Cortex of kidney (tissue), 1 donor: ENCODE measurements at regions not wholly inside any gene's neighbourhood (a gene's known extent, or its start where the extent isn't known, plus 50 kb on each side); places are given as distances from the start of the nearest gene placed in this dataset.
"Not testable (repeated sequence)": the region's sequence is repeated elsewhere in the genome, so short reads cannot be mapped to it uniquely, and the experiment has no call there.

Experiments used
- DNase-seq: peaks from one replicate; lab custom pipeline; 2025; lab: John Stamatoyannopoulos, UW

DNA sequence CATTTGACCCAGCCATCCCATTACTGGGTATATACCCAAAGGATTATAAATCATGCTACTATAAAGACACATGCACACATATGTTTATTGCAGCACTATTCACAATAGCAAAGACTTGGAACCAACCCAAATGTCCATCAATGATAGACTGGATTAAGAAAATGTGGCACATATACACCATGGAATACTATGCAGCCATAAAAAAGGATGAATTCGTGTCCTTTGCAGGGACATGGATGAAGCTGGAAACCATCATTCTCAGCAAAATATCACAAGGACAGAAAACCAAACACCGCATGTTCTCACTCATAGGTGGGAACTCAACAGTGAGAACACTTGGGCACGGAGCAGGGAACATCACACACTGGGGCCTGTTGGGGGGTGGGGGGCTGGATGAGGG lies 290.0 kb upstream of the HNRNPA3 start:
- DNase-seq = not testable (repeated sequence)

DNA sequence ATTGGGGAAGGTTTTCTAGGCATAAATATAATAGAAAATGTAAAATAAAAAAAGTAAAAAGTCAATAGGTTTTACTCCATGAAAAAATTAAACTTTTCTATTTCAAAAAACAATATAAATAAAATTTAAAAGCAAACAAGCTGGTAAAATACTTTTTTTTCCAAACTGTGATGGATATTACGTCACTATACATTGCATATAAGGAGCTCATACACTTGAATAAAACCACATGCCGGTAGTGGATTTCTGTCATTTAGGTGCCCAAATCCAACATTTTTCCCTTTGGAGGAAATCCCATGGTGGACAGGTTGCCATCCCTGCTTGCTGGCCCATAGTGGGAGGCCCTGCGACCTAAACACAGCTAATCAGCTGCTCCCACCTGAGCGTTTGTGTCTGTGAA lies 289.4 kb upstream of the HNRNPA3 start:
- DNase-seq = no peak

DNA sequence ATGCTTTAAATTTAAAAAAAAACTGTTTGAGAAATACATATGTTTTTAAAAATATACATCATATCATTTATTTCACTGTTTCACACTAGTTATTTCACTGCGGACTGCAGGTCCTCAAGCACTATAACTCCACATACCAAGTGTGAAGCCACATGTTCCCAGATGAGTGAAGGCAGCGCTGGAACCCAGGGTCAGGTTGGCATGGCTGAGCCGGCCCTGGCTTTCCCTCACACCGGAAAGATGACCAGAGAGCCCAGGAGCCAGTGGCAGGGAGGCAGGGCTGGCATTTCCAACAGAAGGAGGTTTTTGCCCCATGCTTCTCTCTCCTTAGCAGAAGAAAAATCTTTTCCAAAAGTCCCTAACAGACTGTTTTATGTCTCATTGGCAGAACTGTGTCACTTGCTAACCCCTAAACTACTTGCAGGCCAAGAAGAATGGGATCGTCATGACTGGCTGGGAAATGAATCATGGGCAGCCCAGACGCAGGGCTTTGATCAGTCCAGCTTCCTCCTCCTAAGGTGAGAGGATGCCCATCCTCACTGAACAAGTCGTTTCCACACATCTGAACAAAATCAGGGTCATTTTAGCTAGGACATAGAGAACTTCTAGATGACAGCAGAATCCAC lies 287.6 kb upstream of the HNRNPA3 start:
- DNase-seq = no peak

DNA sequence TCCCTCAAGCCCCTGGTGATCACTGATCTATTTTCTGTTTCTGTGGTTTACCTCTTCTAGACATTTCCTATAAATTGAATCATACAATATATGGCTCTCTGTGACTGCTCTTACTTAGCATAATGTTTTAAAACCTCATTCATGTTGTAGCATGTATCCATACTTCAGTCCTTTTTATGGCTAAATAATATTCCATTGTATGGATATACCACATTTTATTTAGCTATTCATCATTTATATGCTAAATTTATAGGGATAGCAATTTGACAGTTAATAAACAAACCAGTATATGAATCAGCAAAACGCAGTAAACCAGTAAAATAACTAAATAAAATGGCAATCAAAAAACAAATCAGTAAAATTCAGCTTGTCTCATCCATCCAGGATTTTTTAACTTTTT lies 286.1 kb upstream of the HNRNPA3 start:
- DNase-seq = no peak

DNA sequence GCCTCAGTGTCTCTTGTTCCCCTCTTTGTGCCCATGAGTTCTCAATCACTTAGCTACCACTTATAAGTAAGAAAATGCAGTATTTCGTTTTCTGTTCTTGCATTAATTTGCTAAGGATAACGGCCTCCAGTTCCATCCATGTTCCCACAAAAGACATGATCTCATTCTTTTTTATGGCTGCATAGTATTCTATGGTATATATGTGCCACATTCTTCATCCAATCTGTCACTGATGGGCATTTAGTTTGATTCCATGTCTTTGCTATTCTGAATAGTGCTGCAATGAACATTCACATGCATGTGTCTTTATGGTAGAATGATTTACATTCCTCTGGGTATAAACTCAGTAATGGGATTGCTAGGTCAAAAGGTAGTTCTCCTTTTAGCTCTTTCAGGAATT lies 283.2 kb upstream of the HNRNPA3 start:
- DNase-seq = not testable (repeated sequence)

DNA sequence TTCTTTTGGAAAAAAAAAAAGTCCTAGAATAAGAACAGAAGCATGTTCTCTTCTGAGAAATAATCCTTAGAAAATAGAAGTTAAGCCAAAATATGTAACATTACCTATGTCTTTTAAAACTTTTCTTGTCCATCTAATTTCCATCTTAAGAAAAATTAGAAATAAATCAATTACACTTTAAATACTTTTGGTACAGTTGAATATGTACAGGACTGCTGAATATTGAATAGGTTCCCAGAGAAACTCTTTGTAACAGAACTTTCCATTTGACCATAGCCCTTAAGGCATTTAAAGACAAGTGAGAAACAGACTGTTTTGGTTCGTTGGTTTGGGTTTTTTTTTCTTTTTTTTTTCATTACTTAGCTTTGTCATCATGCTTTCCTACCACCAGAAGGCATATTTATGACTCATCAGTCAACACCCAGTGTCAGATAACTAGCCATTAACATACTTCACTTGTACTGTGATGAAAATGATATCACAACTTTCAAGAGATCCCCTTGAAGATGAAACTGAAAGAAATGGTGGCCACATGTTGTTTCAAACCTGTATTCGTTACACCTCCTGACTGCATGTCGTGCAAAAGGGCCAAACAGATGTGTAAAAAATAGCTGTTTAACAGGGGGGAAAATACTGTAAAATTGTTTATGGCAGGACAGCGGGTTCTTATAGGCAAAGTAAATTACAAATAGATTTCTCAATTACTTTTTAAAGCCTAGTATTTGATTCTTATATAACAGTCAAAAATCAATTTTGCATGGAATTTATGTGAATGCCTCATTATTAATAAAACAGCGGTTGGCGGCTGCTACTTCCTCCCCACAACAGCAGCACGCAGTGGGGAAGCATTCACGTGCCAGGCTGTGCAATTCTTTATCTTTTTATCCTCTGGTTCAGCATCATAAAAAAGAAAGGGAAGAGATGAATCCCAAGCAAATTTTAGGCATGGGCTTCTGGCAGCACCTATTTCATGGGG lies 280.7 kb upstream of the HNRNPA3 start:
- DNase-seq = no peak

DNA sequence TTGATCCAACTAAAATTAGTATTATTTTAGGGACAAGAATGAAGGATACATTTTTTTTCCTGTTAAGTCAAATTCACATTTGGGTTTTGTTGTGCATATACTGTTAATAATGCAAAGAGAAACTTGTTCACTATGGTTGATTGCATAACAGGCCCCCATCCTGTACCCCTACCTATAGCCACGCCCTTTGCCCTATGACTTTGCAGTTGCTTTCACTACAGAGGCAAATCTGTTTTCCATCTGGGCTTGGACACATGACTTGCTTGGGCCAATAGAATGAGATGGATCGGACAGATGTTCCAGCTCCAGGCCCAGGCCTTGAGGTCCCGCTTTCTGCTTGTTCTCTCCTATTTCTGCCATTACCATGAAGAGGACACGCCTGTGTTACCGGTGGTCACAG lies 278.5 kb upstream of the HNRNPA3 start:
- no peak for DNase-seq

DNA sequence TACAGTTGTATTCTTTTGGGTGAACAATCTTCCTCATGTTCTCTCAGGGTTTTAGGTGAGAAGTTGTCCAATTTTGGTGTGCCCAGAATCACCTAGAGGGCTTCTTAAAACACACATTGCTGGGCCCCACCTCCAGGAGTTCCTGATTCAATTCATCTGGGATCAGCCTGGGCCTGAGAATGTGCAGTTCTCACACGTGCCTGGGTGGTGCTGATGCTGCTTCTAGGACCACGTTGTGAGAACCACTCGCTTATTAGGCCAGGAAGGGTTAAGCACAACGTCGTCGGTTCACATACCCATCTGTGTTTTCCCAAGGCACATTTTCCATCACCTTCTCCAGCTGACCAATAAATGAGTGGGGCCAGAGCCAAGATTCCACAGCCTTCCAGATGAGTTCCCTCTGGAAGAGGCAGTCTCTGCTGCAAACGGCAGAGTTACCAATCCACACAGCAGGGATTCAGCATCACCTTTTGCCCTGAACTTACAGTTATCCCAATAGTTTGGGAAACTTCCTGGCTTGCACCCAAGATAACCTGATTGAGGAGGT lies 277.7 kb upstream of the HNRNPA3 start:
- no peak for DNase-seq

DNA sequence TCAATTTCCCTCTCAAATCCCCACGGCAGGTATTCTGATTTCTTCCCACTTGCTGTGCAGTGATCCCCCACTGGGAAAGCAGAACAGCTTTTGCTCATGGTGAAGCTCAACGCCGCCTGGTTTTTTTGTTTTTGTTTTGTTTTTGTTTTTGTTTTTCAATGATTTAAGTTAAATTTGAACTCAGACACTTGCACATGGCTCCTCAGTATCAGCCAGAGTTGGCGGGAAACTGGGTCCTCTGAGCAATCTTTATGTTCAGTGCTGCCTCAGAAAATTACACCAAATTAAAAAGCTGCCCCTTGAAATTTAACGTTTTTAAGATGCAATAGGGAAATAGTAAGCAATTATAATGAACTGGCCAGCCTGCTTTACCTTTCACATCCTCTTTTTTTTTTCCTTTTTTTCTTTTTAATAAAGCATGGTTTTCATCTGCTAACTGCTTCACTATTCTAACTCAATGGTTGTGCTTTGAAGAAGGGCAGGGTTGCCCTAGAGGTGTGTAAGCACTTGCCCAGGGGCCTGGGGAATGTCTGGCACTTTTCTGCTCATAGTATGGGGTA lies 277.0 kb upstream of the HNRNPA3 start:
- DNase-seq = no peak

DNA sequence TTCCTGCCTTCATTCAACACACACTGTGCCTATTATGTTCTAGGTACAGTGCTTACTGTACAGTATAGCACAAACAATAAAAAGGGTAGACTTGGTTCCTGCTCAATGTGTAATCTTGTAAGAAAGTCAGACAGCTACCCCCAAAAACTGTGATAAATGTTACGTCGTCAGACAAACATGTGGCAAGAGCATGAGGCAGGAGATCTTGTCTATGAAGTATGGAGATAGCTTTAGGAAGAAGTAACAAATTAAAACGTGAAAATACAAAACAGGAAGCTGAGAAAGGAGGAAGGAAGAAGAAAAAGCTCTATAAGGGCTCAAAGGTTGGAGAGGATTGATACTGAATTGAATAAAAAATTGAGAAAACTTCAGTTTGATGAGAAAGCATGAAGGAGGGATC lies 276.2 kb upstream of the HNRNPA3 start:
- DNase-seq = no peak

DNA sequence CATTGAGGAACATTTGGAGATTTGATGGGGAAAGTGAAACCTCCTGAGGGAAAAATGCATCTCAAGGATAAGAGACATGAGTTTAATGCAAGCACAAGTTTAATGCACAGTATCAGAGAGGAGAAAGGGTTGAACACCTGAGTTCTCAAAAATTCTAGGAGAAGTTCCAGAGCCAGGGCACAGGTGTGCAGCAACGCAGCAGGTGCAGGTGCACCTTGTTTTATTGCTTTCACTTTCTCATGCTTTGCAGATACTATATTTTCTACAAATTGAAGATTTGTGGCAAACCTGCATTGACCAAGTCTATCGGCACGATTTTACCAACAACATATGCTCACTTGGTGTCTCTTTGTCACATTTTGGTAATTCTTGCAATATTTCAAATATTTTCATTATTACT lies 267.6 kb upstream of the HNRNPA3 start:
- DNase-seq = no peak

DNA sequence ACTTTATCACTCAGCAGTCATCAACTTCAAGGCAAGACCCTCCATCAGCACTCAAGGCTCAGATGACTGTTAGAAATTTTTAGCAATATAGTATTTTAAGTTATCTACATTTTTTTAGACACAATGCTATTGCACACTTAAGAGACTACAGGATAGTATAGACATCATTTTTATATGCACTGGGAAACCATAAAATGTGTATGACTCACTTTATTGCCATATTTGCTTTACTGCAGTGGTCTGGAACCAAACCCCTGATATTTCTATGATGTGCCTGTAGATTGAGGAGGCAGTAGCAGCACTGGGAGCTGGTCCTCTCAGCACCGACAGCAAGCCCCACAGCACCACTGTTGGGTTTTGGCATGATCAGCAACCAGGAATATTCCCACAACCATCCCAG lies 264.8 kb upstream of the HNRNPA3 start:
- DNase-seq = no peak

DNA sequence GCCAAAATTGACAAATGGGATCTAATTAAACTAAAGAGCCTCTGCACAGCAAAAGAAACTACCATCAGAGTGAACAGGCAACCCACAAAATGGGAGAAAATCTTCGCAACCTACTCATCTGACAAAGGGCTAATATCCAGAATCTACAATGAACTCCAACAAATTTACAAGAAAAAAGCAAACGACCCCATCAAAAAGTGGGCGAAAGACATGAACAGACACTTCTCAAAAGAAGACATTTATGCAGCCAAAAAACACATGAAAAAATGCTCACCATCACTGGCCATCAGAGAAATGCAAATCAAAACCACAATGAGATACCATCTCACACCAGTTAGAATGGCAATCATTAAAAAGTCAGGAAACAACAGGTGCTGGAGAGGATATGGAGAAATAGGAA lies 261.4 kb upstream of the HNRNPA3 start:
- not testable (repeated sequence) for DNase-seq

DNA sequence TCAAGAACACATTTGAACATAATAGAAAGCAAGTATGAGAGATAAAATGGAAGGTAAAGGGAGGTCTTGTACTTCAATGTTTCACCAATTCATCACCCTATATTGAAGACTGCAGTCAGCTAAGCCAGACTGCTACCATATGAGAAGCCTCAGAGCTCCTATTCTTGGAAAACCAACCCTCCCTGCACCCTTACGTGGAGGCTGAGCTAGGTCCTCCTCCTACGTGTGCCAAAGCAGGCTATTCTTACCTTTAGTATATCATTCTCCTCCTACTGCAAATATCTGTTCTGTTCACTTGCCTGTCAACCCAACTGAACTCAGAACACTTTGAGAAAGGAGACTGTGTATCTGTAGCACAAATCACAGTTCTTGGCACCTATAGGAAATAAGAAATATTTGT lies 255.8 kb upstream of the HNRNPA3 start:
- no peak for DNase-seq

DNA sequence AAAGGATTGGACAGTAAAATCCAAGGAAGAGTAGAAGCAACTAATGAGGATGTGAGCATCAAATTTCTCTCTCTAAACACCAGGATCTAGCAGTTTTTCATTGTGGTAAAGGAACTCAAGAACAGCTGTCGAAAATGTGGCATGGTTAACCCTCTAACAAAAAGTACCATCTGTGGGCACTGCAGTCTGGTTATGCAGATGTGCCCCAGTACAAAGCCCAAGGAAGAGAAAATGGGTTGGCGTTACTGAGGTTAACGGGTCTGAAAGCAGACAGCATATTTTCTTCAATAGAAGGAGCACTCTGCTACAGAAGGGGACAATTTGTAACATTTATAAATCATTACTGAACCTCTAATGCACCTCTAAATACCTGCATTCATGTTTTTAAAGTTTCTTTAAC lies 253.0 kb upstream of the HNRNPA3 start:
- DNase-seq = no peak

DNA sequence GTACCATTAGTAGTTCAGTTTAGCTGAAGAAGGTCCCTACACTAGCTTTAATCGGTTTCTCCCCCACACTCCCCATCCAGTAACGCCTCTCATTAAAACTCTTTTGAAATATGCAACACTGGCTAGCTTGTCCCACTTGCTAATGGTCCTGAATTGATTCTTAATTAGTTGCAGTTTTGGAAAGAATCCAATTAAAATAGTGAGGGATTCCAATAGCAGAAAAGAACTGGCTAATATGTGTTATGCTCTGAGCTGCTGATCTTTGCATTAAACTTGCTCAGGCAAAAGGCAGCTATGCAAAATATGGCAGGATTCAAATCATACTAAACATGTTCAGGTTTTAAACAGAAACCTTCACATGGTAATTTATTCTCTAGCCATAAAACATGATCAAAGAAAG lies 252.5 kb upstream of the HNRNPA3 start:
- no peak for DNase-seq

DNA sequence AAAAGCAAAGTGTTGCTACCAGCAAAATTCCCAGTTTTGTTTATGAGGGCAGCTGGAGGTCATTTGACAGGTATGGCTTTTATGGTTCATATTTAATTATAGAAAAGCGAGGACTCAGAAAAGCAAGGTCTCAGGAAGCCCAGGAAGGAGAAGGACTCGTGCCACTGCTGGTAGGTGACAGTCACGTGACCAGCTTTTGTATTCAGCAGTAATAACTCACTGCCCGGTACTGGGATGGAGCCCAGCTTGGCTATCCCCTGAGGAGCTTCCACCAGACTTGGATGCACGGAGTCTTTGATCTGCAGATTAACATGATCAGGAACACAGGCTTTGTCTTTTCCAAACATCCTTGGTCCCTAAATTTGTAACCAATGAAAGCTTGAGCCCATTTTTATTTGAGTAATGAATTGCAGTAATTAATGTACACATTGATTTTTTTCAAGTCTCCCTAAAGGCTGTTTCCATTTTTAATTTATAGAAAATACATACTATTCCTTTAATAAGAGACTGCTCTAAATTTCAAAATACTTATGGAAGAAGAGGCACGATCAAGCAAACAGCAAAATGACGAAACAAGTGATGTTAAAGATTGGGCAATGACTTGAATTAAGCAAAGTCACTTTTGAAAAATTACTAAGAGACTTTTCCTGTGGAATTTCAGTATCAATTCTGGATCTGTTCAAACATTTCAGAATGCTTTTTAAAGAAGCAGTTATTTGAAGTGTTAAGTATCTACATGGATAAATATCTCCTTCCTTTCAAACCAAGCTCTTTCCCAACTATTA lies 251.7 kb upstream of the HNRNPA3 start:
- DNase-seq = no peak

DNA sequence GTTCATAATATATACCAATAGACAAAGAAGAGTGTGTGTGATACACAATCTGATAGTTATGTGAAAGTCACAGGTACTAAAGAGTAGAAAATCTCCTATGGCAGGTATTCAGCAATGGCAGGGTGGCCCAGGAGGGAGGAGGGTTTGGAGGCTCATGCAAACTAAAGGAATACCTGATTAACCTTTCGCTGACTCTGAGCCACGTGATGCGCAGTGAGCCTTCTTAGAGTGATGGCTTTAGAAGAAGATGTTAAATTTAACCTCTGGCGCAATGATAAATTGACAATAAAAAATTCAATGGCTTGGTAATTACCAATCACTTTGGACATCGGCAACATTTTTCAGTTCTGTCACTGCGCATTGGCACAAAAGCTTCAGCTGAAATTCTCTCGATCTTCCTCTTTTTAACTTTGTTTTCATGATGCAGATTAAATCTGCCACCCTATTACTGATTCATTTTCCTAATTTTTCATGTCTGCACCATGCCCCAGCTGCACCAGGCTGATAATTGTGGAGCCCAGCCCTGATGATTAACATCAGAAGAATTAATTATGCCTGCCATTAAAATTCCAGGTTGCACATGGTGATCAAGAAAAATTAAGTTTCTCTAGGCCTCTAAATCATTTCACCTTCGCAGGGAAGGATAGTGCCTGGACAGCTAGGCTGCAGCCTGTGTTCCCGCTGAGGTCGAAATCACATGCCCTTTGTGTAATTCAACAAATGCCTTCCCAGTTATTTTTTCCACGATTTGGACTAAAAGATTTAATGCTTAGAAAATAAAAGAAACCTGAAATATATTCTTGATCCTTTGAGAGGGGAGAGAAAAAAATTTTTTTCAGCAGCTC lies 250.6 kb upstream of the HNRNPA3 start:
- DNase-seq = no peak

DNA sequence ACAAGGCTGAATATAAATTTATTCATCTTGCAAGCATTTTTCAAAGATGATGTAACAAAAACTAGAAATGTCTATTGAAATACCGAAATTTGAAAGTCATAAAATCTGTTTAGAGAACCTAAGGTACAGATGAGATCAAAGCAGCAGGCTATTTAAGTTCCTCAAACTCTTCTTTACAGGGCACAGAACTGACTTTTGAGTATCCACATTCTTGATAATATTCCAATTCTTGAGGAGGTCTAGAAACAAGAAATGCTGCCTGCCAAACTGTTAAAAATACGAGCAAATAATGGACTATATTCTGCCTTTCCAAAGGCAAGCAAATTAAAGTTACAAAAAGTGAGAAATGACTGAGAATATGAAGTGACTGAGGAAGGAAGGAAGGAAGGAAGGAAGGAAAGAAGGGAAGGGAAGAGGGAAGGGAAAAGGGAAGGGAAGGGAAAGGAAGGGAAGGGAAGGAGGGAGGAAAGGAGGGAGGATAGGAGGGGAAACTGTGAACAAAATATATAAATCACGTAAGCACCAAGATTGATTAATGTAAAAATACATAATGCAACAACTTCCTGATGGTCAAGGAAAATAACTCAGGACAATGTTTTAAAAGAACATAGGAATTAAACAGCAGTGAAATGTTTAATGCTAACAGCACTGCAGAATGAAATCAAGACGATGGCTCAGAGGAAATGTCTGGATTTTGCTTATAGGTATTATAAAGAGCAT lies 248.9 kb upstream of the HNRNPA3 start:
- DNase-seq = no peak

DNA sequence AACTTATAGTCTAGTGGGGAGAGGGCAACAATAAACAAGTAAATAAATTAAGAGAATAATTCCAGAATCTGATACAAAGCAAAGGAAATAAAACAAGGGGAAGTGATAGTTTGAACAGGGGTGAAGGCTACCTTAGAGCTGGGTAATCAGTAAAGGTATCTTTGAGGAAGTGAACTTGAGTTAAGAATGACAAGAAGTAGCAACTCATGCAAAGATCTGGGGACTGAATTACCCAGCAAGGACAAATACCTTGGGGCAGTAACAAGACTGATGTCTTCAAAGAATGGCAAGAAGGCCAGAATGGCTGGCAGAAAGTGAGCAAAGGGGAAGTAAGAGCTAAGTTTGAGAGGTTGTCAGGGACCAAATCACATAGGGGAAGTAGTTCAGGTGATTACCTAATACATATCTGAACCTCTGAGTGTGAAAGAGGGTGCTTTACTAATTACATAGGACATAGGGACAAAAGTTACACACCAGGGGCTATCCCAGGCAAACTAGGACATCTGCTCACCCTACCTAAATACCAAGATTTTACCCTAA lies 244.6 kb upstream of the HNRNPA3 start:
- DNase-seq = no peak
